BE2C (cell line): ENCODE measurements at regions not wholly inside any gene's neighbourhood (a gene's known extent, or its start where the extent isn't known, plus 50 kb on each side); places are given as distances from the start of the nearest gene placed in this dataset.

ENCODE experiments used
- DNase-seq: peaks from one replicate; pipeline ENCODE4 v3.0.0-alpha.2; 2020
- H3K27me3 ChIP-seq: fragments of 250-450 bp; sonication (Bioruptor Pico); 2 replicates; pipeline ENCODE4 v1.5.1; 2020; ENCODE audit warnings: mild to moderate bottlenecking
- H3K36me3 ChIP-seq: fragments of 250-450 bp; sonication (Bioruptor Pico); 2 replicates; pipeline ENCODE4 v1.5.1; 2020; ENCODE audit warnings: mild to moderate bottlenecking
- H3K4me1 ChIP-seq: fragments of 250-450 bp; sonication (Bioruptor Pico); 2 replicates; pipeline ENCODE4 v1.5.1; 2020
- H3K4me3 ChIP-seq: 2 replicates; pipeline ENCODE4 v1.5.1; 2011; ENCODE audit warnings: low read depth, low read length
- H3K9me3 ChIP-seq: fragments of 250-450 bp; sonication (Bioruptor Pico); 2 replicates; pipeline ENCODE4 v1.5.1; 2020
- TF ChIP-seq, protein P1 (sequence below): IDR thresholded peaks from 2 replicates; pipeline ENCODE4 v1.5.1; 2012; ENCODE audit warnings: mild to moderate bottlenecking, low read depth, low read length

DNA sequence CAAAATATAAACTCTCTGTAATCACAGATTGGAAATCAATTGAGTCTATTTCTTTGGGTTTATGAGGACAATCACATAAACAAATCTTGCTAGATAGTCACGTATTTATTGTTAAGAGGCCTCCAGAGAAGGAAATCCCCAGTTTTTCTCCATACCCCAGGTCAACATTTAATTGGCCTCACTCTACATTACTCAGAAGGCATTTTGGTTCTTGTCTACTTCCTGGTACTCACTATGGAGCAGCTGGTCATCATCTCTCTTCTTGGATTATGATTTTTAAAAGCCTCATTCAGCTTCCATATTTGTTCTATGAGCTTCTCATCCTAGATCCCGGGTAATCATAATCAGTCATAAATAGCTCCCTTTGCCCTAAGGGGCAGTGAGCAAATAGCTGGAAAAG lies 81.6 kb upstream of the LNX1 start:
- no peak for DNase-seq
- TF ChIP-seq, protein P1, sequence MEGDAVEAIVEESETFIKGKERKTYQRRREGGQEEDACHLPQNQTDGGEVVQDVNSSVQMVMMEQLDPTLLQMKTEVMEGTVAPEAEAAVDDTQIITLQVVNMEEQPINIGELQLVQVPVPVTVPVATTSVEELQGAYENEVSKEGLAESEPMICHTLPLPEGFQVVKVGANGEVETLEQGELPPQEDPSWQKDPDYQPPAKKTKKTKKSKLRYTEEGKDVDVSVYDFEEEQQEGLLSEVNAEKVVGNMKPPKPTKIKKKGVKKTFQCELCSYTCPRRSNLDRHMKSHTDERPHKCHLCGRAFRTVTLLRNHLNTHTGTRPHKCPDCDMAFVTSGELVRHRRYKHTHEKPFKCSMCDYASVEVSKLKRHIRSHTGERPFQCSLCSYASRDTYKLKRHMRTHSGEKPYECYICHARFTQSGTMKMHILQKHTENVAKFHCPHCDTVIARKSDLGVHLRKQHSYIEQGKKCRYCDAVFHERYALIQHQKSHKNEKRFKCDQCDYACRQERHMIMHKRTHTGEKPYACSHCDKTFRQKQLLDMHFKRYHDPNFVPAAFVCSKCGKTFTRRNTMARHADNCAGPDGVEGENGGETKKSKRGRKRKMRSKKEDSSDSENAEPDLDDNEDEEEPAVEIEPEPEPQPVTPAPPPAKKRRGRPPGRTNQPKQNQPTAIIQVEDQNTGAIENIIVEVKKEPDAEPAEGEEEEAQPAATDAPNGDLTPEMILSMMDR, result no peak
- no peak overlapping the region for H3K4me3 ChIP-seq
- no peaks in the 10 kb centered on the region for H3K36me3 ChIP-seq
- no peaks in the 10 kb centered on the region for H3K9me3 ChIP-seq
- no peaks in the 10 kb centered on the region for H3K27me3 ChIP-seq
- no peaks in the 10 kb centered on the region; the same call in 1 of the 2 replicates for H3K4me1 ChIP-seq

- H3K9me3 ChIP-seq, result no peaks in the 10 kb centered on the region
- no peak for DNase-seq
- H3K4me3 ChIP-seq, result no peak overlapping the region
- no peaks in the 10 kb centered on the region for H3K36me3 ChIP-seq
- TF ChIP-seq, protein P1, result no peak
- no peaks in the 10 kb centered on the region for H3K27me3 ChIP-seq
- H3K4me1 ChIP-seq, result no peaks in the 10 kb centered on the region; the same call in 1 of the 2 replicates
These were observed 80.5 kb upstream of the LNX1 start for GRCh38 chr4:53671757-53672156.

DNA sequence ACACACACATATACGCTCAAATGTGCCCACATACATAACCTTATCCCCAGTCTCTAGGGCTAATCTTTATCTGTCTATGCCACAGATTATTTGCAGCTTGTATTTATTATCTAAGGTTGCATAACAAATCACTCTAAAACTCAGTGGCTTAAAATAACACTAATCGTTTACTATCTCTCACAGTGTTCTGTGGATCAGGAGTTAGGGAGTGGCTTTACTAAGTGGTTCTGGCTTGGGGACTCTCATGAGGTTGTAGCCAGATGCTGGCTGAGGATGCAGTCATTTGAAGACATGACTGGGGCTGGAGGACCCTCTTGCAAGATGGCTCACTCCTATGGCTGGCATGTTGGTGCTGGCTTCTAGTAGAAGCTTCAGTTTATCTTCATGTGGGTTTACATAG lies 68.5 kb upstream of the LNX1 start:
- DNase-seq, result no peak
- Histone ChIP-seq H3K36me3 (no peaks in the 10 kb centered on the region), H3K4me1 (no peaks in the 10 kb centered on the region), H3K27me3 (no peaks in the 10 kb centered on the region), H3K9me3 (peaks cover 3% of the 10 kb centered on the region; the same call in 1 of the 2 replicates), H3K4me3 (no peak overlapping the region)
- TF ChIP-seq, protein P1, result no peak

- H3K9me3 ChIP-seq, result peaks cover 3% of the 10 kb centered on the region; the same call in 1 of the 2 replicates
- no peak overlapping the region for H3K4me3 ChIP-seq
- no peaks in the 10 kb centered on the region for H3K36me3 ChIP-seq
- no peak for DNase-seq
- no peaks in the 10 kb centered on the region for H3K4me1 ChIP-seq
- H3K27me3 ChIP-seq, result no peaks in the 10 kb centered on the region
- TF ChIP-seq, protein P1, result no peak
These were observed 67.8 kb upstream of the LNX1 start for GRCh38 chr4:53659112-53659511.

GRCh38 chr4:53658029-53658428 lies 66.7 kb upstream of the LNX1 start:
- no peaks in the 10 kb centered on the region for H3K27me3 ChIP-seq
- no peak overlapping the region for H3K4me3 ChIP-seq
- TF ChIP-seq, protein P1, result no peak
- DNase-seq, result no peak
- no peaks in the 10 kb centered on the region for H3K9me3 ChIP-seq
- H3K36me3 ChIP-seq, result no peaks in the 10 kb centered on the region
- peaks cover 3% of the 10 kb centered on the region; the same call in 1 of the 2 replicates for H3K4me1 ChIP-seq

DNA sequence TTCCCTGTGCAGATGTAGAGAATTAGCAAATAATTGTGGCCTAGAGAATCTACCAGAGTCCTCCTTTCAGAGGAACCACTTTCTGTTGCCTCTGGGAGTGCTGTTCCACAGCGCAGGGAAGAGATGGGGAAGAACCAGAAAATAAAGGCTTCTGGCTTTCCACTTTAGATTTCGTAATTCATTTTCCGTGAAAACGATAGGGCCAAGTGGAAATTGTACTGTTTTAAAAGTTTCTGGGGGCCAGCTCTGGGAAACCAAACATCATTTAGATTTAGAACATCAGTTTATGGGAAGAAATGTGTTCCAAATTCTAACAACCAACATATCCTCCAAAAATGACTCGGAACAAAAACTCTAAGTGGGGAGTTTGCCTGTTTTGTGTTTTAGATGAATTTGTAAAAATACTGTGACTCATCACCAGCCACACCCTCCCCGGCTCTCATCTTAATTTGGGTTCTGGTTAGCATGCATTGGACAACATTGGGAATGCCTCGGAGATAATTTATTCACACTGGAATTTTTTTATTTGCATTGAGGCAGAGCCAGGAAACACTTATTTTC lies 65.2 kb upstream of the LNX1 start:
- Histone ChIP-seq H3K4me3 (no peak overlapping the region), H3K36me3 (no peaks in the 10 kb centered on the region), H3K4me1 (peaks cover 3% of the 10 kb centered on the region; the same call in 1 of the 2 replicates), H3K27me3 (no peaks in the 10 kb centered on the region), H3K9me3 (no peaks in the 10 kb centered on the region)
- DNase-seq, result no peak
- TF ChIP-seq, protein P1, result peak; percentile 48
